22Rv1 (cell line): ENCODE measurements at regions not wholly inside any gene's neighbourhood (a gene's known extent, or its start where the extent isn't known, plus 50 kb on each side); places are given as distances from the start of the nearest gene placed in this dataset.

ENCODE experiments used
- ZFX ChIP-seq: fragments of 450-650 bp; IDR thresholded peaks from 2 replicates; pipeline ENCODE4 v1.6.1; 2017; ENCODE audit warnings: antibody characterized with exemption, borderline replicate concordance
- TF ChIP-seq, protein P1 (sequence below): fragments of 450-650 bp; IDR thresholded peaks from 2 replicates; pipeline ENCODE4 v1.5.1; 2017; ENCODE audit warnings: mild to moderate bottlenecking

DNA sequence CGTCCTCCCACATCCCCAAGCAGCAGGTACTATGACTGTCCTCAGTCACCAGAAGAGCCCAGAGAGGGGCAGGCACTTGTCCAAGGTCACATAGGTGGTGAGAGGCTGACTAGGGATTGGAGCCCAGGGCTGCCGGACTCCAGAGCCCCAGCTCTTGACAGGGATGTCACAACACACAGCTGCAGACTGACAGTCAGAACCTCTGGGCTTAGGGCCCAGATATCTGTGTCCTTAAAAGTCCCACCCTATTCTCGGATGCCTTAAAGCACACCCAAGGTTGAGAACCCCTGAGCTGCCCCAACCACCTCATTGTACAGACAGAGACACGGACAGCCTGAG is 622.9 kb downstream of the MATN1 start:
- TF ChIP-seq, protein P1, sequence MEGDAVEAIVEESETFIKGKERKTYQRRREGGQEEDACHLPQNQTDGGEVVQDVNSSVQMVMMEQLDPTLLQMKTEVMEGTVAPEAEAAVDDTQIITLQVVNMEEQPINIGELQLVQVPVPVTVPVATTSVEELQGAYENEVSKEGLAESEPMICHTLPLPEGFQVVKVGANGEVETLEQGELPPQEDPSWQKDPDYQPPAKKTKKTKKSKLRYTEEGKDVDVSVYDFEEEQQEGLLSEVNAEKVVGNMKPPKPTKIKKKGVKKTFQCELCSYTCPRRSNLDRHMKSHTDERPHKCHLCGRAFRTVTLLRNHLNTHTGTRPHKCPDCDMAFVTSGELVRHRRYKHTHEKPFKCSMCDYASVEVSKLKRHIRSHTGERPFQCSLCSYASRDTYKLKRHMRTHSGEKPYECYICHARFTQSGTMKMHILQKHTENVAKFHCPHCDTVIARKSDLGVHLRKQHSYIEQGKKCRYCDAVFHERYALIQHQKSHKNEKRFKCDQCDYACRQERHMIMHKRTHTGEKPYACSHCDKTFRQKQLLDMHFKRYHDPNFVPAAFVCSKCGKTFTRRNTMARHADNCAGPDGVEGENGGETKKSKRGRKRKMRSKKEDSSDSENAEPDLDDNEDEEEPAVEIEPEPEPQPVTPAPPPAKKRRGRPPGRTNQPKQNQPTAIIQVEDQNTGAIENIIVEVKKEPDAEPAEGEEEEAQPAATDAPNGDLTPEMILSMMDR: no peak
- no peak for TF ChIP-seq ZFX
